ENCODE measurements at regions not wholly inside any gene's neighbourhood (a gene's known extent, or its start where the extent isn't known, plus 50 kb on each side); places are given as distances from the start of the nearest gene placed in this dataset.
A peak's percentile ranks its signal among the peaks of the same experiment; 100 is the strongest.

- Mint-ChIP-seq H3K4me3 (ENCODE audit: unreplicated experiment) (no peak overlapping the region), H3K9me3 (ENCODE audit: low read depth) (no peaks in the 10 kb centered on the region), H3K4me1 (ENCODE audit: low read depth) (peaks cover 13% of the 10 kb centered on the region), H3K36me3 (ENCODE audit: low read depth) (peaks cover 3% of the 10 kb centered on the region), H3K27me3 (ENCODE audit: low read depth) (no peaks in the 10 kb centered on the region), H3K27ac (ENCODE audit: unreplicated experiment) (no peak overlapping the region)
- no peak for DNase-seq (ENCODE audit: low spot score)
- no peak for TF ChIP-seq CTCF (IDR thresholded peaks at IDR 0.05)
Observed at GRCh38 chr1:238475712-238476111, 585.0 kb upstream of the ZP4 start.

GRCh38 chr1:238474263-238474662 is 583.5 kb upstream of the ZP4 start:
- peaks cover 3% of the 10 kb centered on the region for H3K36me3 Mint-ChIP-seq (ENCODE audit: low read depth)
- DNase-seq (ENCODE audit: low spot score): no peak
- H3K9me3 Mint-ChIP-seq (ENCODE audit: low read depth): no peaks in the 10 kb centered on the region
- no peaks in the 10 kb centered on the region for H3K27me3 Mint-ChIP-seq (ENCODE audit: low read depth)
- H3K4me1 Mint-ChIP-seq (ENCODE audit: low read depth): peaks cover 14% of the 10 kb centered on the region
- H3K27ac Mint-ChIP-seq (ENCODE audit: unreplicated experiment): no peak overlapping the region
- TF ChIP-seq CTCF (IDR thresholded peaks at IDR 0.05): no peak
- no peak overlapping the region for H3K4me3 Mint-ChIP-seq (ENCODE audit: unreplicated experiment)

GRCh38 chr1:238469146-238469631 is 578.5 kb upstream of the ZP4 start:
- H3K4me1 Mint-ChIP-seq (ENCODE audit: low read depth): peaks cover 46% of the 10 kb centered on the region
- H3K27ac Mint-ChIP-seq (ENCODE audit: unreplicated experiment): peak overlapping the region; percentile 87
- H3K36me3 Mint-ChIP-seq (ENCODE audit: low read depth): peaks cover 3% of the 10 kb centered on the region
- H3K9me3 Mint-ChIP-seq (ENCODE audit: low read depth): peaks cover 2% of the 10 kb centered on the region
- H3K4me3 Mint-ChIP-seq (ENCODE audit: unreplicated experiment): peak overlapping the region; percentile 61
- H3K27me3 Mint-ChIP-seq (ENCODE audit: low read depth): no peaks in the 10 kb centered on the region
- no peak for DNase-seq (ENCODE audit: low spot score)
- TF ChIP-seq CTCF (IDR thresholded peaks at IDR 0.05): no peak

GRCh38 chr1:238468068-238468467 is 577.3 kb upstream of the ZP4 start:
- H3K4me1 Mint-ChIP-seq (ENCODE audit: low read depth): peaks cover 47% of the 10 kb centered on the region
- H3K27me3 Mint-ChIP-seq (ENCODE audit: low read depth): no peaks in the 10 kb centered on the region
- peaks cover 4% of the 10 kb centered on the region for H3K9me3 Mint-ChIP-seq (ENCODE audit: low read depth)

GRCh38 chr1:238466459-238466858 is 575.7 kb upstream of the ZP4 start:
- Mint-ChIP-seq H3K36me3 (ENCODE audit: low read depth) (peaks cover 3% of the 10 kb centered on the region), H3K27ac (ENCODE audit: unreplicated experiment) (peak overlapping the region; percentile 84), H3K4me3 (ENCODE audit: unreplicated experiment) (no peak overlapping the region), H3K27me3 (ENCODE audit: low read depth) (no peaks in the 10 kb centered on the region), H3K4me1 (ENCODE audit: low read depth) (peaks cover 47% of the 10 kb centered on the region), H3K9me3 (ENCODE audit: low read depth) (peaks cover 10% of the 10 kb centered on the region)
- DNase-seq (ENCODE audit: low spot score): no peak
- no peak for TF ChIP-seq CTCF (IDR thresholded peaks at IDR 0.05)

More at GRCh38 chr1:238468068-238468467, 577.3 kb upstream of the ZP4 start:
- TF ChIP-seq CTCF (IDR thresholded peaks at IDR 0.05): no peak
- no peak overlapping the region for H3K27ac Mint-ChIP-seq (ENCODE audit: unreplicated experiment)
- H3K36me3 Mint-ChIP-seq (ENCODE audit: low read depth): peaks cover 3% of the 10 kb centered on the region
- H3K4me3 Mint-ChIP-seq (ENCODE audit: unreplicated experiment): no peak overlapping the region
- no peak for DNase-seq (ENCODE audit: low spot score)

All from chondrocyte (in vitro differentiated cells).